HuH-7.5 (cell line): ENCODE measurements at regions not wholly inside any gene's neighbourhood (a gene's known extent, or its start where the extent isn't known, plus 50 kb on each side); places are given as distances from the start of the nearest gene placed in this dataset.
"Not testable (repeated sequence)": the region's sequence is repeated elsewhere in the genome, so short reads cannot be mapped to it uniquely, and the experiment has no call there.

Experiments
- DNase-seq: peaks from one replicate; pipeline ENCODE4 v3.0.0; 2011; ENCODE audit warnings: low spot score

DNA sequence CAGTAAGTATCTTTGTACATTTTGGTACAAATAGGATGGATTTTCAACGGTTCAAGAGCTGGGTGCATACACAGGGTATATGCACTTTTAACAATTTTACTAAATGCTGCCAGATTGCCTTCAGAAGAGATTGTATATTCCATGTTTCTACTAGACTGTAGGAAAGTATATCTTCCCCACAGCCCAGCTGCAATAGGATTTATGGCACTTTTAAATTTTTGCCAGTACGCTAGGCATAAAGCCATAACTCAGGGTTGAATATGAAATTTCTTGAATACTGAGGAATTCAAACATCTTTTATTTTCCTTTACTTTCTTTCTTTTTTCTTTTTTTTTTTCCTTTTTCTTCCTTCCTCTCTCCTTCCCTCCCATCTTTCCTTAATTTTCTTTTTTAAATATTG is 78.7 kb upstream of the SULF2 start:
- no peak for DNase-seq

DNA sequence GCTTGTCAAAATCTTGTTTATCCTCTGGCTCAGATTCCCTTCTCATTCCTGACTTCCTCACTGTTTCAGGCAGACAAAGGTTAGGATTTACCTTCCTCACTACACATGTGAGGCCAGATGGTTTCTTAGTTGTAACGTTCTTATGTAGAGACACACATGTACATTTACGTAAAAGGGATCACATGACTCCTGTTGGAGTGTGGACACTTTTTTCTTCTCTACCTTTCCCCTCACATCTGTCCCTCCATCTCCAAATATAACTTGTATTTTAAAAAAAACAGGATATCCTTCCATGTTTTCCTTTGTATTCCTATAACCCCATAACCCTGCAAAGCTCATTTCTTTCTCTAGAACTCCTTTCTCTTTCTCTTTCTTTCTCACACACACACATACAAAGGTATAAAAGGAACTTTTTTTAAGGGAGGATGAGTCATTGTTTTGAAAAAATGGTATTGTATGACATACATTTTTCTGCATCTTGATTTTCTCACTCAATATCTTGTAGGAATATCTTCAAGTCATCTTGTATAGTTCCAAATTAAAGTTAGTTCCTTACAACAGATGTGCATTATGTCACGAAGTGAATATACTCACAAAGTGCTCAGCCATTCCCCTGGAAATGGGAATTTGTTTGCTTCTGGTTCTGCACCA is 78.2 kb upstream of the SULF2 start:
- DNase-seq, result no peak

DNA sequence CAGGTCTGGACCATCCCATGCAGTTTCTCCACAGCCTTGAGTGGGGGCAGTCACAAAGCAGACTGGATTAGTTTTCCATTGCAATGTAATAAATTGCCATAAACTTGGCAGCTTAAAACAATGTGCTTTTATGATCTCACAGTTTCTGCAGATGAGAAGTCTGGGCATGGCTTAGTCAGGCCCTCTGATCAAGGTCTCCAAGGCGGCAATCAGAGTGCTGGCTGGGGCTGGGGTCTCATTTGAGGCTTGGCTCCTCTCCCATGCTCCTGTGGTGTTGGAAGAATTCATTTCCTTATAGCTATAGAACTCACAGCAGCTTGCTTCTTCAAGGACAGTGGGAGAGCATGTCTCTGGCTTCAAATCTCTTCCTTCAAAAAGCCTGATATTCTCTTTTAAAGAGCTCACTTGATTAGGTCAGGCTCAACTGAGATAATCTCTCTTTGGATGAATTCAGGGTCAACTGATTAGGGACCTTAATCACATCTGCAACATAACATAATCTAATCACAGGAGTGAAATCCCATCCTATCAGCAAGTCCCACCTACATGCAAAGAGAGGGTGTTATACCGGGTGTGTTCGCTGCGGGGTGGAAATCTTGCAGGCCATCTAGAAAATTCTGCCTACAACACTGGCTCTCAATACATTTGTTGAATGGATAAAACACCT is 77.4 kb upstream of the SULF2 start:
- no peak for DNase-seq

DNA sequence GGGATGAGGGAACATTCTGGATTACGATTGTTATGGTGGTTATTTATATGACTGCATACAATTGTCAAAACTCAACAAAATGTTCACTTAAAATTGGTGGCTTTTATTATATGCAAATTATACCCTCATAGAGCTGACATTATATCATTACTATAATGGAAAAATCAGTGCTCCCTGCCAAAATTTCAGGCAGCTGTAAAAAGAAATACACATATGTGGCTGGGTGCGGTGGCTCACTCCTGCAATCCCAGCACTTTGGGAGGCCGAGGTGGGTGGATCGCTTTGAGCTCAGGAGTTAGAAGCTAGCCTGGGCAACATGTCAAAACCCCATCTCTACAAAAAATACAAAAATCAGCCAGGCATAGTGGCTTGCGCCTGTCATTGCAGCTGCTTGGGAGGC is 75.8 kb upstream of the SULF2 start:
- DNase-seq, result no peak

DNA sequence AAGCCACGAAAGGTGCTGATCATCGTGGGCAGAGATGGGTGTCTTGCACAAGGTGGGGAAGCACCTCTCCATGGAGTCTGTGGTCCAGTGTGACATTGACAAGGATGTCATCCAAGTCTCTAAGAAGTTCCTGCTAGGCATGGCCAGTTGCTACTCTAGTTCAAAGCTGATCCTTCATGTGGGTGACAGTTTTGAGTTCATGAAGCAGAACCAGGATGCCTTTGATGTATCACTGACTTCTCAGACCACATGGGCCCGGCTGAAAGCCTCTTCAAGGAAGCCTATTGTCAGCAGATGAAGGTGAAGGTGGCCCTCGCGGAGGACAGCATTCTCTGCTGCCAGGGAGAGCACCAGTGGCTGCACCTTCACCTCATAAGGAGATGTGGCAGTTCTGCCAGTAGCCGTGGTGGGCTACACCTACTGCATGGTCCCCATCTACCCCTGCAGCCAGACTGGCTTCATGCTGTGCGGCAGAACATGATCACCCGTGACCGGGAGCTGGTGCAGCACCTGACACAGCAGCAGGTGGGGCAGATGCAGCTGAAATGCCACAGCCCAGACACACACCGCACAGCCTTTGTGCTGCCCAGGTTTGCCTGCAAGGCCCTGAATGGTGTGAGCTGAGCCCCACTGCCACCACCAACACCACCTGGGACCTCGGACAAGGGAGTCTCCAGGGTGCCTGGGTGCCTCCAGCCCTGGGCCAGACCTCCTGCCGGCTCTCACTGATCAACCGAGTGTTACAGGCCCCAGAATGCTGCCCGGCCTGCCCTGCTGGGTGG is 75.0 kb upstream of the SULF2 start:
- DNase-seq, result no peak

DNA sequence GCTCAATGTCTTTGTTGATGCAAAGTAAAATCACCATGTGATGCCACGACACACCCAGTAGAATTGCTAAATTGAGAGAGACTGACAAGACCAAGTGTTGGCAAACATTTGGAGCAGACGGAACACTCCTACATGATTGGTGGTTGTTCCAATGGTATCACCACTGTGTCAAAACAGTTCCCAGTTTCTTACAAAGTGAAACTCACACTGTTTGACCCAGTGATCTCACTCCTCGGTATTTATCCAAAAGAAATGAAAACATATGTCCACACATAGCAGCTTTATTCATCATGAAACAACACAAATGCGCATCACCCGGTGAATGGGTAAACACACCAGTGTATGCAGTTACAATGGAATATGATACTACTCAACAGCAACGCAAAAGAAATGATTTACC is 74.0 kb upstream of the SULF2 start:
- no peak for DNase-seq

DNA sequence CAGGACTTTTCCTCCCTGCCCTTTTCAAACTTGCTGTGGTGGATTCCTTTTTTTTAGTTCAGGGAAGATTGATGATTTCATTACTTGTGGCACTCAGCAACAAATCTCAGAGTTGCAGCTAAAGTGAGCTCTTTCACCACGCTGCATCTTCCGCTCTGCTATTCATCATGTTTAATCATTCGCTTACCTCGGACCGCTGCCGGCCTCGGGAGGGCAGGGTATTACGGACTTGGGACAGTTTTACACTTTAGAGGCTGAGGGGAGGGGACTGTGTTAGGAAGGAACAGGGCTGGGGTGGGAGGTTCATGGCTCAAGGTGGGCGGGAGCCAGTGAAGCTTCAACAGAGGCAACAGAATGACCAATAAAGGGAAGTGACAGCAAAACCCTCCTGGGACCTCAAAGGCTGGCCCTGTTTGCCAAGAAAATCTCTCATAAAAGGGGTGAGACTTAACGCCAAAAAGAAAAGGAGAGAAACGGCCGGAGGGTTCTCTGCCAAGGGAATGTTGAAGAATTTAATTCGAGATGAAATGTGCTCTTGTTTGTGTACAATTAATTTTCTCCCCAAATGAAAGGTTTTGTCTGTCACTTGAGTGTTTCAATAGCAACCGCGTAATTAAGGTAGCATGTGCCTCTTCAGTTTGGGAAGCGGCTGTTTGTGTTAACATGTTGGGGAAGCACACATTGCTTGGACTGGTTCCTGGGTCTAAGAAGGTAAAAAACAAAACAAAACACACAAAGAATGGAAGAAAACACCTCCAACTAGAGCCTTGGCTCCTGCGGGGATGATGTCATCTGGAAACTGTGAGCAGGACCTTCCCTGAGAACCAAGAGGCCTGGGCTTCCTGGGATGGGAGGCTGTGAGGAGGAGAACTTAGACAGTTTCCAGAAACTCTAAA is 72.5 kb upstream of the SULF2 start:
- DNase-seq, result no peak

DNA sequence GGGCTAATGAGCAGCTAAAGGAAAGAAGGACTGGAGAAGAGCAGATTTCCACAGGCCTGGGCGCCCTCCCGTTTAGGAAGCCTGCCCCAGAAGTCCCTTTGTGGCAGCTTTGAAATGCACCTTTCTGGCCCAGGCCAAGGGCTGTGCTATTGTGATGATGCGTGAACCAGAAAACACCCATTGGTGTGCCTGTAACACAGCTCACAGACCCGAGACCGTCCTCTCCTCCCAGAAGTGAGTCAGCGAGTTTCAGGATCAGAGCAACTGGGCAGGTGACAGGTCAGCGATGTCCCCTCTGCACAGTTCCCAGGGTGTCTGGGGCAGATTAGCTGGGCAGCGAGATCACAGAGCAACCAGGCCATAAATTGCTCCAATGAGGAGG is 71.9 kb upstream of the SULF2 start:
- DNase-seq, result no peak

DNA sequence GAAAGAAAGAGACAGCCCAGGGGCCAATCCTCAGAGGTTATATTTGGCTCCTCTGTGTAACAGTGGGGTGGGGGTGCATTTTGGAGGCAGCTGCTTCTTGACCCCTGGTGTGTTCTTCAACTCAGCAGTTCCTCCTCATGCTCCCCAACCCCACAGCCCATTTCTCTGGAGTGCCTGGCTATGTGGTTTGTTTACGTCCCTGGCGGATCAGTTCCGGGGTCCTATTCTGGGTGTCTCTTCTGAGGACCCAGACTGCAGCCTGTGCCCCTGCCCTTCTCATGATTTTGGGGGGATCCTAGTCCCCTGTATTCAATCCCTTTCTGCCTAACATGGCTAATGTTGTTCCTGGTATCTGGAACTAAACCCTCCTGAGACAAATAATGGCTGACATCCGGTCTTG is 70.5 kb upstream of the SULF2 start:
- DNase-seq, result no peak

DNA sequence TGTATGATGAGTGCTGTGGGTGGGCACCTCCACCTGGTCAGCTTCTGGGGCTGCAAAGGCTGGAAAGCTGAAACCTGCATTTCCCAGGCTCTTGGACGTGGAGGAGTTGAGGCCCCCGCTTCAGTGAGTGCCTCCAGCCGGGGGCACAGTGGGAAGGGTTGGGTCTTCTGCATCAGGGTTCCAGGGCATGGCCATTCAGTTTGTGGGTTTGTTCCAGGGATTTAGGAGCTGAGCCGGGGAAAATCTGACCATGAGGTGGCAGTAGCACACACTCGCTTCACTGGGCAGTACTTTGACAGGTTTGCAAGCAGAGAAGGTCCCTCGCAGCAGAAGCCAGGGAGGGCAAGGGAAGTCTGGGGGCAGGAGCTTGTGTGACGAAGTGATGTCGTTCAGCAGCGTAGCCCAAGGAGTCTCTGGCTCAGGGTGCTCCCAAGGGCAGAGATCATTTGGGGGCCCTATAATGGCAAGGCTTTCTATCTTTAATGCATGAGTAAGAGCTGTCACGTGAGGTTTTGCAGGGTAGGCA is 69.5 kb upstream of the SULF2 start:
- peak; percentile 83 for DNase-seq

DNA sequence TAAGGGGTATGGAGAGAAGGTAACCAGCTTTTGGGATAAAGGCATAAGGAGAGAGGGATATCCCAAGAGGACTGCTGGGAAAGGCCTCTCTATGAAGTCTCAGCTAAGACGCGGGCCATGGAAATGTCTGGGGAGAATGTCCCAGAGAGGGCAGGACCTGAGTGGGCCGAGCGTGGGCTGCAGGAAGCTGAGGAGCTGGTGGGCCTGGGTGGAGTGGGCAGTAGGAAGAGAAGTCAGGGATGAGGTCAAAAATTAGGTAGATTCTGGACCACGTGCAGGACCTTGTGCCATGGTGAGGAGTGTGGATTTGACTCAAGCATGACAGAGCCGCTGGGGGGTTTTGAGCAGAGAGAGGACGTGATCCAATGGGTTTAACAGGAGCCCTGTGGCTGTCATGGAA is 66.5 kb upstream of the SULF2 start:
- DNase-seq, result no peak

DNA sequence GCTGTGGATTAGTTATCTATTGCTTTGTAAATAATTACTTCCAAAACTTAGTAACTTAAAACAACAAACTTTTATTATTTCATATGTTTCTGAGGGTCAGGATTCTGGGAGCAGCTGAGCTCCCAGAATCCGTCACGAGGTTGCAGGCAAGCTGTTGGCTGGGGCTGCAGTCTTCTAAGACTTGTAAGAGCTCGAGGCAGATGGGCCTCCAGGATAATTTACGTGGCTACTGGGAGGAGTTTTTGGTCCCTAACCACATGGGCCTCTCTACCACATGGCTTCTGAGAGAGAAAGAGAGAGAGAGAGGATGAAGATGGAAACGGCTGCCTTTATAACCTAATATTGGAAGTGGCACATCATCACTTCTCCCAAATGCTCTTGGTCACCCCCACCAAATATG is 64.9 kb upstream of the SULF2 start:
- no peak for DNase-seq

DNA sequence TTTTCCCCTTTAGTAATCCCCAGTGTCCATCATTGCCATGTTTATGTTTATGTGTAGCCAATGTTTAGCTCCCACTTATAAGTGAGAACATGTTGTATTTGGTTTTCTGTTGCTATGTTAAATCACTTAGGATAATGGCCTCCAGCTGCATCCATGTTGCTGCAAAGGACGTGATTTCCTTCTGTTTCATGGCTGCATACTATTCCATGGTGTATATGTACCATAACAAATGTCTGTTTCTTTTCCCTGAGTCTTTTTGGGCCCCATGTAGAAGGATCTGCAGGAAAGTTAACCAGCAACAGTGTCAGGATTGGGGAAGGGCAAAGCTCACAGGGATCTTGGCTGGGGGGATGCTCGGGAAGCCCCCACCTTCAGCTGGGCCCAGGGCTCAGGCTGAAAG is 64.3 kb upstream of the SULF2 start:
- no peak for DNase-seq

DNA sequence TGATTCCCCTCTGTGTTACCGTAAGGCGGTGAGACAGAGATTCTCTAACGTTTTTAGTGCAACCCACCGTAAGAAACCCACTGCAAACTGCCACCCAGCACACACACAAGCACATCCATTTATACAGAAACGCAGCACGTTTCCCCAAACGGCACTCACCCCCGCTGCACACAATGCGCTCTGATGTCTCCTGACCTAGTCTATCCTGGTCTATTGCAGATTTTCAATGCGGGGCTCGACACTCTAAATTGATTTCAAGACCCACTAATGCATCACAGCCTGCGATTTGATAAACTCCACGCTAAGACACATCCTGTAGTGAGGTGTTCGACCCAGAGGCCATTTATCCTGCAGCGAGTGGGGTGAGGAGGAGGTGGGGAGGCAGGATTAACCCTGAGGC is 63.7 kb upstream of the SULF2 start:
- DNase-seq, result no peak

DNA sequence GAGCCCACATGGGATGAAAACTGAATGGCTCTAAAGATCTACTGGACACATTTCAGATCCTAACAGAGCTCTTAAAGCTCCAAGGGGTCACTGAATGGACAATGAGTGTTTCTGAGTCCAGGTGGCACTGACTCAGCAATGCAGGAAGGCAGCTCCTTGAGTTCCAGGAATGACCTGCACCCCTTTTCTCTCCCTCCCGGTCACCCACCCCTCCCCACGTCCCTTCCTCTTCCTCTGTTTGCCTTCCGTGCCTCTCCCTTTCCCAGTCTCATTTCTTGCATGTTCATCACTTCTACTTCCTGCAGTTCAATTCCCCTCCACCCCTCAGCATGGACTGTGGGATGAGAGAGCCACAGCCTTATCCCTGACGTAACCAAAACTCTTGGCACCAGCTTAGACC is 63.3 kb upstream of the SULF2 start:
- not testable (repeated sequence) for DNase-seq

DNA sequence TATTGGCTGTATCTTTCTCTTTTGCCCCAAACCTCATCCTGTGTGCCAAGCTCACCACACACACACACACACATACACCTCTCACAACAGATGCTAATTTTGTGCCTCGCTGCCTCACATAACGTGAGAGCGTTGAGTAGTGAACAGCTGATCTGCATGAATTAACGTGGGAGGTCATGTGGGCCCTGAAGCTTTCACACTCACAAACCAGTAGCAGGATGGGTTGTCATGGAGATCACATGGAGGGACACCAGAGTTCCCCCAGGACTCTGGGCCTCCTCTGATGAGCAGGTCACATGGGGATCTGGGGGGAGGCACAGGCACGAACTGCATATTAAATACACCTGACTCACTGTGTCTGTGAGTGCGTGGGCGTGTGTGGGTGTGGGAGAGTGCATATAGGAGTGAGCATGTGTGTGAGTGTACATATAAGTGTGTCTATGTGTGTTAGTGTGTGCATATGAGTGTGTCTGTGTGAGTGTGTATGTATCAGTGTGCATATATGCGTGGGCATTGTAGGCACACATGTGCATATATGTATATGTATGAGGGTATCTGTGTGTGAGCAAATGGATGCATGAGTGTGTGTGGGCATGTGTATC is 62.7 kb upstream of the SULF2 start:
- no peak for DNase-seq

DNA sequence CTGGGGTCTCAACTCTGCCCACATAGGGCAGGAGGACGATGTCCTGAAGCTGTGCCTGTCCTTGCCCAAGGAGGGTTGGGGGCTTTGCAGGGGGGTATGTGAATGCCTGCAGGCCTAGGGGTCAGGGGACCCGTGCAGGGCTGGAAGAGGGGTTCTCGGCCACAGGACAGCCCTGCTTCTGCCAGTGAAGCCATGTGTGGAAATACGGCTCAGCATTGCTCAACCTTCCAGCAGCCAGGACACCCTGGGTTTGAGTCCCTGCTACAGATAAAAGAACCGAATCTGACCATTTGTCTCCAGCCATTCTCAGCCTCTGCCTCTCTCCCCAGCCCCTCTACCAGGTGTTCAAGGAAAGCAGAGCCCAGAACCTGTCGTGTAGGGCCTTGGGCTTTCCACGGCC is 61.9 kb upstream of the SULF2 start:
- not testable (repeated sequence) for DNase-seq

DNA sequence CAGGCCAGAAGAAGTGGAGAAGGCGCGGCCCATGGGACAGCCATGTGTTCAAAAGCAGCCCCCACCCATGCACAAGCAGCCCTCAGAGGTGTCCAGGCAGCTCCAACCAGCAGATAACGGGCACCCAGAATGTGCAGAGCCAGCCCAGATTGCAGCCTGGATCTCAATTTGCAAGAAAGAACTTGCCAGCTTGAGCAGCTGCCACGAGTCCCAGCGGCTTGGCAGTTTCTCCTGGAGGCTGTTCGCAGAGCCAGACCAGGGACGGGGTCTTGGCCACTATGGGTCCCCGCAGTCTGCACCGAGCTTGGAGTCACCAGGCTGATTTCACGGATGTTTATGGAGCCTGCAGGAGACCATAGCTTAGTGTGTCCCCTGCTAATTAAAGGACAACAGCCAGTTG is 61.4 kb upstream of the SULF2 start:
- not testable (repeated sequence) for DNase-seq

DNA sequence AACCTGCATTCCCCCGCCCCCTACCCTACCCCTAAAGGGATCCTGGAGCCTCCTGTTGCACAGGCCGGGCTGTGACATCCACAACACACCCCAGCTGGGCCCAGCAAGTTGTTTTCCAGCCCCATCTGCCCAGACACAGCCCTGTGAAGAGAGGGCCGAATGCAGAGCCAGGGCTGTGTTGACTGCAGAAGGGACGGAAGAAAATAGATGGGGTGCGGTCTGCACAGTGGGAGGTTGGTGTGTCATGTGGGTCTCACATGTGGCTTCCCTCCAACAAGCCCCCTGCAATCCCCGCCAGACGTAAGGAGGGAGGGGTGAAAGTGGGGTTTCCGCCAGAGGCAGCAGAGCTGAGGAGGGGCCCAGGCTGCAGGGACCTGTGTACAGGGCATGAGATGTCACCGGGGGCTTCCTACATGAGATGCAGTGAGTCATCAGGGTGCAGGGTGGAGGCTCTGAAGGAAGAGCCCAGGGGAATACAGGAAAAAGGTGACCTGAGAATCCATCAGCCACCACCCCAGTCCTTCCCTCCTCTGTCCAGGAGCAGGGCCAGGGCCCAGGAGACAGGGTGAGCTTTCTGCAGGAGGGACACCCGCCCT is 60.2 kb upstream of the SULF2 start:
- DNase-seq, result not testable (repeated sequence)

DNA sequence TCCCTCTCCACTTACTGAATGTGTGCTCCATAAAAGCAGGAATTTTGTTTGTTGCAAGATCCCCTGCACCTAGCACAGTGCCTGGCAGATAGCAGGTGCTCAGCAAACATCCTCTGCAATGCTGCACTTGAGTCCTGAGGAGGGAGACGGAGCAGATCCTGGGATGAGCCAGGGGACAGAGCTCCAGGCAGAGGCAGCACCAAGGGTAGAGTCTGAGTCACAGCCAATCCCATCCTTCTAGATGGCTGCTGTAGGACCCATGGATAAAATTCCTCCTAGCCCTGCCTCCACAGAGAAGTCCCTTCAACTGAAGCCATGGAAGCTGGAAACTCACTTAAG is 59.3 kb upstream of the SULF2 start:
- not testable (repeated sequence) for DNase-seq

DNA sequence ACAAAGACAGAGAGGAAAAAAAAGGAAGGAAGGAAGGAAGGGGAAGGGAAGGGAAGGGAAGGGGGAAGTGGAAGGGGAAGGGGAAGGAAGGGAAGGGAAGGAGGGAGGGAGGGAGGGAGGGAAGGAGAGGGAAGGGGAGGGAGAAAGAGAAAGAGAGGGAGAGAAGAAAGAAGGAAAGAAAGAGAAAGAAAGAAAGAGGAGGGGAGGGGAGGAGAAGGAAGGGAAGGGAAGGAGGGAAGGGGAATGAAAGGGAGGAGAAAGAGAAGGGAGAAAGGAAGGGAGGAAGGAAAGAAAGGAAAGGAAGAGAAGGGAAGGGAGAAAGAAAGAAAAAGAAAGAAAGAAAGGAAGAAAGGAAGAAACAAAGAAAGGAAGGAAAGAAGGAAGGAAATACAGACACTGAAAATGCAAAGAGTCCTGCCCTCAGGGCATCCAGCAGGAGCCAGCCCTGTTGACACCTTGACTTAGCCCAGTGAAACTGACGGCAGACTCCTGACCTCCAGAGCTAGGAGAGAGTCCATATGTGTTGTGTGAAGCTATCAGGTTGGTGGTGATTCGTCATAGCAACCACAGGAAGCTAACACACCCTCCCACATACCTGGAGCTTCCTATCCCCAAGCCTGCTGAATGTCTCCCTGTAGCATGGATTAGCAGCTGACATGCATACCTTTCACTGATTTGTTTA is 58.7 kb upstream of the SULF2 start:
- DNase-seq, result peak; percentile 41
